ENCODE measurements at regions not wholly inside any gene's neighbourhood (a gene's known extent, or its start where the extent isn't known, plus 50 kb on each side); places are given as distances from the start of the nearest gene placed in this dataset.
A peak's percentile ranks its signal among the peaks of the same experiment; 100 is the strongest.

DNA sequence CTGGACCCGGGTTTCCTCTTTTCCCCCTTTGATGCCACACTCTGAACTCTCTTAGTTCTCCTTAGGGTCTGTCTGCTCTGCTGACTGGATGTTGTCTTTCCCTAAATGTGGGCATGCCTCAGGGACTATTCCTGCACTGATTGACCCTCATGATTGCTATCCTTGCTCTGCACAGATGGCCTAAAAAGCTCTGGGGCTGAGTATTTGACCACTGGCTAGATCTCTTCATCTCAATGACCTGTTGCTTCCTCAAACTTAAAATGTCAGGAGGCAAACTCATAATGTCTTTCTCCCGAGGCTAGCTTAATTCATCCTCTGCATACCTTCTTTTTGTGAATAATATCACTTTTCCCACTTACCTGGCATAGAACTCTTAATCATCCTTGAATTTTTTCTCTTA lies 157.4 kb downstream of the GATB start:
- ChIA-PET POLR2A (no interaction called here), CTCF (ENCODE audit: low intra/inter-chr PET ratio, low total read pairs) (no interaction called here)
- Histone ChIP-seq H3K4me3 (replicated peaks in 1 of 3; ENCODE audit: insufficient read depth in 1 of 3, low read depth in 2 of 3, low read length in 3 of 3) (no peak overlapping the region), H2AFZ (ENCODE audit: low read length) (no peak overlapping the region), H3K27ac (ENCODE audit: extremely low read length, insufficient read depth, low read length) (no peak overlapping the region), H3K36me3 (replicated peaks in 1 of 2; ENCODE audit: control insufficient read depth in 1 of 2, insufficient read depth in 2 of 2, low read length in 2 of 2) (no peaks in the 10 kb centered on the region), H3K4me2 (ENCODE audit: low read depth, low read length) (no peak overlapping the region), H3K4me1 (ENCODE audit: insufficient read depth, low read length) (no peaks in the 10 kb centered on the region), H3K9ac (ENCODE audit: insufficient read depth, low read depth, low read length) (no peak overlapping the region), H3K27me3 (ENCODE audit: control insufficient read depth in 1 of 2, insufficient read depth in 2 of 2, low read length in 2 of 2) (no peaks in the 10 kb centered on the region), H3K79me2 (ENCODE audit: insufficient read depth, low read length) (no peaks in the 10 kb centered on the region), H4K20me1 (ENCODE audit: insufficient read depth, low read length) (no peaks in the 10 kb centered on the region), H3K9me3 (ENCODE audit: low read length) (no peaks in the 10 kb centered on the region)
- ATAC-seq (no peak), FAIRE-seq (no peak), DNase-seq (ENCODE audit: low spot score) (no peak)
- intact Hi-C loops (cut with micrococcal nuclease; ENCODE audit: unreplicated experiment) (no loop called here), in situ Hi-C loops (cut with HindIII; ENCODE audit: extremely low pct_ligation_motif_present, low pct_unique_long_range_greater_than_20kb) (loop anchor here (10.0 kb wide), 2 partner anchors 119 to 489 kb away; no protein-coding TSS in a partner anchor)
- TF ChIP-seq BCL3 (CRISPR knock-in tag; IDR thresholded peaks at IDR 0.05) (no peak), PATZ1 (CRISPR knock-in tag; IDR thresholded peaks at IDR 0.05) (no peak), GFI1 (CRISPR knock-in tag; IDR thresholded peaks at IDR 0.05; ENCODE audit: borderline replicate concordance) (no peak), MXI1 (IDR thresholded peaks at IDR 0.05; ENCODE audit: borderline replicate concordance, low read depth, low read length) (no peak), NFATC3 (CRISPR knock-in tag; IDR thresholded peaks at IDR 0.05) (no peak)
- BruUV-seq (replicated peaks): no TSS peak
- 58% methylated on average over 2 of the region's 2 CpGs for WGBS (ENCODE audit: low lambda C conversion rate)

DNA sequence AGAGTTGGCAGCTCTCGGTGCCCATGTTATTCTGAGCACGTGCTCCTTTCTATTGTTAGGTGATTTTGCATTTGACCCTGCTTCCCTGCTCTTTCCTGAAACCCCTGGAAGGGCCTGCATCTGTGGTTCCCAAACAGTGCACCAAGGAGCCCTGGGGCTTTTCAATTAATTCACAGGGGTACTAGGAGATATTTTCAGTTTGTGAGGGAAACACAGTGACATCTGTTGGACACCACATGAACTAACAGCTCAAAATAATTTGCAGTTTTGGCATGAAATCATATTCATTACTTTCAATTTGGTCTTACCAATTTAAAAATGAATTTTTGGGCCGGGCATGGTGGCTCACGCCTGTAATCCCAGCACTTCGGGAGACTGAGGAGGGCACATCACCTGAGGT lies 156.6 kb downstream of the GATB start:
- FAIRE-seq (peak; percentile 56), ATAC-seq (peak; percentile 49; the same call in 2 of the 3 replicates), DNase-seq (ENCODE audit: low spot score) (no peak)
- Histone ChIP-seq H3K27ac (ENCODE audit: extremely low read length, insufficient read depth, low read length) (no peak overlapping the region), H3K4me1 (ENCODE audit: insufficient read depth, low read length) (no peaks in the 10 kb centered on the region), H3K36me3 (replicated peaks in 1 of 2; ENCODE audit: control insufficient read depth in 1 of 2, insufficient read depth in 2 of 2, low read length in 2 of 2) (no peaks in the 10 kb centered on the region), H3K9me3 (ENCODE audit: low read length) (no peaks in the 10 kb centered on the region), H3K9ac (ENCODE audit: insufficient read depth, low read depth, low read length) (no peak overlapping the region), H3K4me2 (ENCODE audit: low read depth, low read length) (no peak overlapping the region), H2AFZ (ENCODE audit: low read length) (no peak overlapping the region), H4K20me1 (ENCODE audit: insufficient read depth, low read length) (no peaks in the 10 kb centered on the region), H3K4me3 (replicated peaks in 1 of 3; ENCODE audit: insufficient read depth in 1 of 3, low read depth in 2 of 3, low read length in 3 of 3) (no peak overlapping the region), H3K79me2 (ENCODE audit: insufficient read depth, low read length) (no peaks in the 10 kb centered on the region), H3K27me3 (ENCODE audit: control insufficient read depth in 1 of 2, insufficient read depth in 2 of 2, low read length in 2 of 2) (no peaks in the 10 kb centered on the region)
- ChIA-PET POLR2A (no interaction called here), CTCF (ENCODE audit: low intra/inter-chr PET ratio, low total read pairs) (no interaction called here)
- WGBS (ENCODE audit: low lambda C conversion rate): 72% methylated on average over 5 of the region's 5 CpGs
- intact Hi-C loops (cut with micrococcal nuclease; ENCODE audit: unreplicated experiment): loop anchor here (1.0 to 2.0 kb wide), 3 partner anchors 115 to 487 kb away; no protein-coding TSS in a partner anchor
- BruUV-seq (replicated peaks): no TSS peak
- in situ Hi-C loops (cut with HindIII; ENCODE audit: extremely low pct_ligation_motif_present, low pct_unique_long_range_greater_than_20kb): loop anchor here (10.0 kb wide), 2 partner anchors 119 to 489 kb away; no protein-coding TSS in a partner anchor
- TF ChIP-seq HOXA3 (CRISPR knock-in tag; IDR thresholded peaks at IDR 0.05) (no peak), GTF3A (CRISPR knock-in tag; conservative IDR thresholded peaks at IDR 0.05) (no peak), REST (IDR thresholded peaks at IDR 0.05; ENCODE audit: borderline replicate concordance in 1 of 2, low read depth in 1 of 2, low read length in 2 of 2) (no peak)
- TF ChIP-seq, protein P1, sequence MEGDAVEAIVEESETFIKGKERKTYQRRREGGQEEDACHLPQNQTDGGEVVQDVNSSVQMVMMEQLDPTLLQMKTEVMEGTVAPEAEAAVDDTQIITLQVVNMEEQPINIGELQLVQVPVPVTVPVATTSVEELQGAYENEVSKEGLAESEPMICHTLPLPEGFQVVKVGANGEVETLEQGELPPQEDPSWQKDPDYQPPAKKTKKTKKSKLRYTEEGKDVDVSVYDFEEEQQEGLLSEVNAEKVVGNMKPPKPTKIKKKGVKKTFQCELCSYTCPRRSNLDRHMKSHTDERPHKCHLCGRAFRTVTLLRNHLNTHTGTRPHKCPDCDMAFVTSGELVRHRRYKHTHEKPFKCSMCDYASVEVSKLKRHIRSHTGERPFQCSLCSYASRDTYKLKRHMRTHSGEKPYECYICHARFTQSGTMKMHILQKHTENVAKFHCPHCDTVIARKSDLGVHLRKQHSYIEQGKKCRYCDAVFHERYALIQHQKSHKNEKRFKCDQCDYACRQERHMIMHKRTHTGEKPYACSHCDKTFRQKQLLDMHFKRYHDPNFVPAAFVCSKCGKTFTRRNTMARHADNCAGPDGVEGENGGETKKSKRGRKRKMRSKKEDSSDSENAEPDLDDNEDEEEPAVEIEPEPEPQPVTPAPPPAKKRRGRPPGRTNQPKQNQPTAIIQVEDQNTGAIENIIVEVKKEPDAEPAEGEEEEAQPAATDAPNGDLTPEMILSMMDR (CRISPR knock-in tag; IDR thresholded peaks at IDR 0.05): peak; percentile 35; the same call in 1 of the 2 replicates
